GM23338 (cell line): ENCODE measurements at regions not wholly inside any gene's neighbourhood (a gene's known extent, or its start where the extent isn't known, plus 50 kb on each side); places are given as distances from the start of the nearest gene placed in this dataset.

Source experiments
- ATAC-seq: fragments of 200-7000 bp; cut with Tn5 transposase; 3 replicates; pipeline ENCODE4 v1.9.1; 2020
- DNase-seq: peaks from one replicate; pipeline ENCODE4 v3.0.0-alpha.2; 2015; ENCODE audit warnings: low spot score
- H2AFZ ChIP-seq: fragments of 200-600 bp; sonication (generic); 2 replicates; pipeline ENCODE4 v1.8.0; 2016; ENCODE audit warnings: antibody characterized with exemption, mild to moderate bottlenecking, moderate library complexity
- H3F3A ChIP-seq: fragments of 200-600 bp; sonication (generic); replicated peaks from 2 replicates; pipeline ENCODE4 v1.8.0; 2017; ENCODE audit warnings: antibody characterized with exemption, mixed run types, low read depth
- H3K27ac ChIP-seq: fragments of 200-600 bp; sonication (generic); 2 replicates; pipeline ENCODE4 v1.6.1; 2016; ENCODE audit warnings: low read depth
- H3K27me3 ChIP-seq: fragments of 200-600 bp; sonication (generic); 2 replicates; pipeline ENCODE4 v1.8.0; 2016; ENCODE audit warnings: mild to moderate bottlenecking, mixed run types, moderate library complexity; ENCODE audit not compliant: insufficient read depth
- H3K36me3 ChIP-seq: fragments of 200-600 bp; sonication (generic); 2 replicates; pipeline ENCODE4 v1.8.0; 2016; ENCODE audit warnings: mild to moderate bottlenecking; ENCODE audit not compliant: insufficient read depth
- H3K4me1 ChIP-seq: fragments of 200-600 bp; sonication (generic); 2 replicates; pipeline ENCODE4 v1.8.0; 2016; ENCODE audit warnings: mild to moderate bottlenecking, moderate library complexity; ENCODE audit not compliant: insufficient read depth
- H3K4me2 ChIP-seq: fragments of 200-600 bp; sonication (generic); 2 replicates; pipeline ENCODE4 v1.7.1; 2017; ENCODE audit warnings: mixed run types
- H3K4me3 ChIP-seq: fragments of 200-600 bp; sonication (generic); 2 replicates; pipeline ENCODE4 v1.6.1; 2016; ENCODE audit warnings: mixed run types
- H3K79me2 ChIP-seq: fragments of 200-600 bp; sonication (generic); replicated peaks from 2 replicates; pipeline ENCODE4 v1.8.0; 2017; ENCODE audit warnings: mild to moderate bottlenecking; ENCODE audit not compliant: insufficient read depth
- H3K9me2 ChIP-seq: fragments of 200-600 bp; sonication (generic); 2 replicates; pipeline ENCODE4 v1.8.0; 2017; ENCODE audit not compliant: insufficient read depth
- H4K20me1 ChIP-seq: fragments of 200-600 bp; sonication (generic); replicated peaks from 2 replicates; pipeline ENCODE4 v1.8.0; 2017; ENCODE audit warnings: mild to moderate bottlenecking; ENCODE audit not compliant: insufficient read depth
- H3K27ac Mint-ChIP-seq: 2 replicates; pipeline ENCODE4 v1.8.0; 2020; ENCODE audit warnings: inconsistent platforms, mild to moderate bottlenecking, moderate library complexity, mixed read lengths
- H3K27me3 Mint-ChIP-seq: 3 replicates; pipeline ENCODE4 v1.8.0; 2022; ENCODE audit warnings: low read depth, mild to moderate bottlenecking, moderate library complexity, mixed read lengths, inconsistent platforms; ENCODE audit not compliant: insufficient read depth, poor library complexity
- H3K36me3 Mint-ChIP-seq: 3 replicates; pipeline ENCODE4 v1.8.0; 2021; ENCODE audit warnings: low read depth, mild to moderate bottlenecking, inconsistent platforms, moderate library complexity, mixed read lengths
- H3K4me1 Mint-ChIP-seq: 3 replicates; pipeline ENCODE4 v1.8.0; 2020; ENCODE audit warnings: mild to moderate bottlenecking, inconsistent platforms, mixed read lengths
- H3K4me3 Mint-ChIP-seq: 3 replicates; pipeline ENCODE4 v1.8.0; 2021; ENCODE audit warnings: moderate library complexity, mild to moderate bottlenecking, inconsistent platforms, mixed read lengths
- H3K9me3 Mint-ChIP-seq: 3 replicates; pipeline ENCODE4 v1.8.0; 2020; ENCODE audit warnings: moderate library complexity, mild to moderate bottlenecking, inconsistent platforms, mixed read lengths
- CREB1 ChIP-seq: fragments of 250-450 bp; sonication (Bioruptor Pico); IDR thresholded peaks from 2 replicates; pipeline ENCODE4 v1.5.0; 2020; ENCODE audit warnings: low read depth, mild to moderate bottlenecking, moderate library complexity
- EZH2 ChIP-seq: fragments of 200-600 bp; sonication (generic); IDR thresholded peaks from one replicate; pipeline ENCODE4 v1.8.0; 2017; ENCODE audit warnings: antibody characterized with exemption, mild to moderate bottlenecking, low read depth; ENCODE audit not compliant: unreplicated experiment
- EZH2phosphoT487 ChIP-seq: fragments of 200-600 bp; sonication (generic); IDR thresholded peaks from one replicate; pipeline ENCODE4 v1.8.1; 2018; ENCODE audit warnings: antibody characterized with exemption; ENCODE audit not compliant: unreplicated experiment
- JUNB ChIP-seq: IDR thresholded peaks from one replicate; pipeline ENCODE4 v1.6.1; 2016; ENCODE audit warnings: antibody characterized with exemption; ENCODE audit not compliant: unreplicated experiment
- NANOG ChIP-seq: IDR thresholded peaks from 2 replicates; pipeline ENCODE4 v1.6.1; 2016; ENCODE audit warnings: antibody characterized with exemption, borderline replicate concordance
- POLR2AphosphoS5 ChIP-seq: IDR thresholded peaks from 2 replicates; pipeline ENCODE4 v1.6.1; 2016; ENCODE audit warnings: antibody characterized with exemption, low read depth
- STAT1 ChIP-seq: IDR thresholded peaks from one replicate; pipeline ENCODE4 v1.6.1; 2016; ENCODE audit warnings: antibody characterized with exemption; ENCODE audit not compliant: unreplicated experiment
- ZNF114 ChIP-seq: fragments of 250-450 bp; sonication (Bioruptor Pico); IDR thresholded peaks from 2 replicates; pipeline ENCODE4 v1.5.0; 2020; ENCODE audit warnings: mild to moderate bottlenecking, moderate library complexity
- ZNF331 ChIP-seq: fragments of 250-450 bp; sonication (Bioruptor Pico); IDR thresholded peaks from 2 replicates; pipeline ENCODE4 v1.5.0; 2020; ENCODE audit warnings: low read depth, mild to moderate bottlenecking, moderate library complexity
- TF ChIP-seq, protein P1 (sequence below): IDR thresholded peaks from 2 replicates; pipeline ENCODE4 v1.6.1; 2016; ENCODE audit warnings: antibody characterized with exemption
- TF ChIP-seq, protein P2 (sequence below): fragments of 250-450 bp; sonication (Bioruptor Pico); IDR thresholded peaks from 2 replicates; pipeline ENCODE4 v1.5.0; 2020; ENCODE audit warnings: mild to moderate bottlenecking, moderate library complexity
- TF ChIP-seq, protein P3 (sequence below), 2 experiments: fragments of 200-600 bp in 1 of 2; sonication (generic) in 1 of 2; conservative IDR thresholded peaks; 2 replicates each; pipeline versions ENCODE4 v1.5.1 to v1.6.1; 2016 to 2017; ENCODE audit warnings: antibody characterized with exemption in 2 of 2, low read depth in 2 of 2, mild to moderate bottlenecking in 2 of 2, moderate library complexity in 1 of 2
- TF ChIP-seq, protein P4 (sequence below): IDR thresholded peaks from one replicate; pipeline ENCODE4 v1.6.1; 2018; ENCODE audit warnings: antibody characterized with exemption; ENCODE audit not compliant: unreplicated experiment

DNA sequence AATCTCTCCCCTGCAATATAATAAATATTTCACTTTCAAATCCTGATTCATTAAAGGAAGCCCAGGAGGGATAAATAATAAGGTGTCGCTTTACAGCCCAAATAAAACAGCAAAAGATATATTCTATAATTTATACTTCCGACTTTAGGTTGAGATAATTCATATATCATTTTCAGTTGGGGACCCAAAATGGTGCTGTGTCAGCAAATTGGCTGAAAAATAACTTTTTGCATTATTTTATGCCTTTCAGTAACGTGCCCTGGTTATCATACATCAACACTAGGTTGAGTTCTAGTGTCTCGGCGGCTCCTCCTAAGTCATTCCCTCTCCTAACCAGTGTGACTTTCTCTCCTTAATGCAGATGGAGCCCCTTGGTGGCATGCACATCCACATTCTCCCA, 278.2 kb downstream of the NXPE2 start:
- H3K79me2 ChIP-seq, result no peaks in the 10 kb centered on the region
- H3K27ac ChIP-seq, result no peak overlapping the region
- H3K4me3 Mint-ChIP-seq, result no peak overlapping the region
- peaks cover 6% of the 10 kb centered on the region; the same call in 1 of the 2 replicates for H3K9me2 ChIP-seq
- H3K4me2 ChIP-seq, result no peak overlapping the region
- H3F3A ChIP-seq, result no peaks in the 10 kb centered on the region
- no peaks in the 10 kb centered on the region for H3K9me3 Mint-ChIP-seq
- H3K27me3 Mint-ChIP-seq, result no peaks in the 10 kb centered on the region
- H3K36me3 ChIP-seq, result no peaks in the 10 kb centered on the region
- no peaks in the 10 kb centered on the region for H3K36me3 Mint-ChIP-seq
- H3K4me1 Mint-ChIP-seq, result peaks cover 7% of the 10 kb centered on the region; the same call in 2 of the 3 replicates
- DNase-seq (no peak), ATAC-seq (no peak)
- no peaks in the 10 kb centered on the region for H3K27me3 ChIP-seq
- H2AFZ ChIP-seq, result no peak overlapping the region
- H4K20me1 ChIP-seq, result no peaks in the 10 kb centered on the region
- no peak overlapping the region for H3K4me3 ChIP-seq
- no peak overlapping the region for H3K27ac Mint-ChIP-seq
- TF ChIP-seq ZNF114, result no peak
- no peak for TF ChIP-seq EZH2
- TF ChIP-seq EZH2phosphoT487, result no peak
- TF ChIP-seq, protein P1, sequence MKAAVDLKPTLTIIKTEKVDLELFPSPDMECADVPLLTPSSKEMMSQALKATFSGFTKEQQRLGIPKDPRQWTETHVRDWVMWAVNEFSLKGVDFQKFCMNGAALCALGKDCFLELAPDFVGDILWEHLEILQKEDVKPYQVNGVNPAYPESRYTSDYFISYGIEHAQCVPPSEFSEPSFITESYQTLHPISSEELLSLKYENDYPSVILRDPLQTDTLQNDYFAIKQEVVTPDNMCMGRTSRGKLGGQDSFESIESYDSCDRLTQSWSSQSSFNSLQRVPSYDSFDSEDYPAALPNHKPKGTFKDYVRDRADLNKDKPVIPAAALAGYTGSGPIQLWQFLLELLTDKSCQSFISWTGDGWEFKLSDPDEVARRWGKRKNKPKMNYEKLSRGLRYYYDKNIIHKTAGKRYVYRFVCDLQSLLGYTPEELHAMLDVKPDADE, result no peak
- no peak for TF ChIP-seq STAT1
- TF ChIP-seq, protein P2, sequence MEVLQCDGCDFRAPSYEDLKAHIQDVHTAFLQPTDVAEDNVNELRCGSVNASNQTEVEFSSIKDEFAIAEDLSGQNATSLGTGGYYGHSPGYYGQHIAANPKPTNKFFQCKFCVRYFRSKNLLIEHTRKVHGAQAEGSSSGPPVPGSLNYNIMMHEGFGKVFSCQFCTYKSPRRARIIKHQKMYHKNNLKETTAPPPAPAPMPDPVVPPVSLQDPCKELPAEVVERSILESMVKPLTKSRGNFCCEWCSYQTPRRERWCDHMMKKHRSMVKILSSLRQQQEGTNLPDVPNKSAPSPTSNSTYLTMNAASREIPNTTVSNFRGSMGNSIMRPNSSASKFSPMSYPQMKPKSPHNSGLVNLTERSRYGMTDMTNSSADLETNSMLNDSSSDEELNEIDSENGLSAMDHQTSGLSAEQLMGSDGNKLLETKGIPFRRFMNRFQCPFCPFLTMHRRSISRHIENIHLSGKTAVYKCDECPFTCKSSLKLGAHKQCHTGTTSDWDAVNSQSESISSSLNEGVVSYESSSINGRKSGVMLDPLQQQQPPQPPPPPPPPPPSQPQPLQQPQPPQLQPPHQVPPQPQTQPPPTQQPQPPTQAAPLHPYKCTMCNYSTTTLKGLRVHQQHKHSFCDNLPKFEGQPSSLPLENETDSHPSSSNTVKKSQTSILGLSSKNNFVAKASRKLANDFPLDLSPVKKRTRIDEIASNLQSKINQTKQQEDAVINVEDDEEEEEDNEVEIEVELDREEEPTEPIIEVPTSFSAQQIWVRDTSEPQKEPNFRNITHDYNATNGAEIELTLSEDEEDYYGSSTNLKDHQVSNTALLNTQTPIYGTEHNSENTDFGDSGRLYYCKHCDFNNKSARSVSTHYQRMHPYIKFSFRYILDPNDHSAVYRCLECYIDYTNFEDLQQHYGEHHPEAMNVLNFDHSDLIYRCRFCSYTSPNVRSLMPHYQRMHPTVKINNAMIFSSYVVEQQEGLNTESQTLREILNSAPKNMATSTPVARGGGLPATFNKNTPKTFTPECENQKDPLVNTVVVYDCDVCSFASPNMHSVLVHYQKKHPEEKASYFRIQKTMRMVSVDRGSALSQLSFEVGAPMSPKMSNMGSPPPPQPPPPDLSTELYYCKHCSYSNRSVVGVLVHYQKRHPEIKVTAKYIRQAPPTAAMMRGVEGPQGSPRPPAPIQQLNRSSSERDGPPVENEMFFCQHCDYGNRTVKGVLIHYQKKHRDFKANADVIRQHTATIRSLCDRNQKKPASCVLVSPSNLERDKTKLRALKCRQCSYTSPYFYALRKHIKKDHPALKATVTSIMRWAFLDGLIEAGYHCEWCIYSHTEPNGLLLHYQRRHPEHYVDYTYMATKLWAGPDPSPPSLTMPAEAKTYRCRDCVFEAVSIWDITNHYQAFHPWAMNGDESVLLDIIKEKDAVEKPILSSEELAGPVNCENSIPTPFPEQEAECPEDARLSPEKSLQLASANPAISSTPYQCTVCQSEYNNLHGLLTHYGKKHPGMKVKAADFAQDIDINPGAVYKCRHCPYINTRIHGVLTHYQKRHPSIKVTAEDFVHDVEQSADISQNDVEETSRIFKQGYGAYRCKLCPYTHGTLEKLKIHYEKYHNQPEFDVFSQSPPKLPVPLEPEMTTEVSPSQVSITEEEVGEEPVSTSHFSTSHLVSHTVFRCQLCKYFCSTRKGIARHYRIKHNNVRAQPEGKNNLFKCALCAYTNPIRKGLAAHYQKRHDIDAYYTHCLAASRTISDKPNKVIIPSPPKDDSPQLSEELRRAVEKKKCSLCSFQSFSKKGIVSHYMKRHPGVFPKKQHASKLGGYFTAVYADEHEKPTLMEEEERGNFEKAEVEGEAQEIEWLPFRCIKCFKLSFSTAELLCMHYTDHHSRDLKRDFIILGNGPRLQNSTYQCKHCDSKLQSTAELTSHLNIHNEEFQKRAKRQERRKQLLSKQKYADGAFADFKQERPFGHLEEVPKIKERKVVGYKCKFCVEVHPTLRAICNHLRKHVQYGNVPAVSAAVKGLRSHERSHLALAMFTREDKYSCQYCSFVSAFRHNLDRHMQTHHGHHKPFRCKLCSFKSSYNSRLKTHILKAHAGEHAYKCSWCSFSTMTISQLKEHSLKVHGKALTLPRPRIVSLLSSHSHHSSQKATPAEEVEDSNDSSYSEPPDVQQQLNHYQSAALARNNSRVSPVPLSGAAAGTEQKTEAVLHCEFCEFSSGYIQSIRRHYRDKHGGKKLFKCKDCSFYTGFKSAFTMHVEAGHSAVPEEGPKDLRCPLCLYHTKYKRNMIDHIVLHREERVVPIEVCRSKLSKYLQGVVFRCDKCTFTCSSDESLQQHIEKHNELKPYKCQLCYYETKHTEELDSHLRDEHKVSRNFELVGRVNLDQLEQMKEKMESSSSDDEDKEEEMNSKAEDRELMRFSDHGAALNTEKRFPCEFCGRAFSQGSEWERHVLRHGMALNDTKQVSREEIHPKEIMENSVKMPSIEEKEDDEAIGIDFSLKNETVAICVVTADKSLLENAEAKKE (CRISPR knock-in tag), result no peak
- TF ChIP-seq, protein P3, sequence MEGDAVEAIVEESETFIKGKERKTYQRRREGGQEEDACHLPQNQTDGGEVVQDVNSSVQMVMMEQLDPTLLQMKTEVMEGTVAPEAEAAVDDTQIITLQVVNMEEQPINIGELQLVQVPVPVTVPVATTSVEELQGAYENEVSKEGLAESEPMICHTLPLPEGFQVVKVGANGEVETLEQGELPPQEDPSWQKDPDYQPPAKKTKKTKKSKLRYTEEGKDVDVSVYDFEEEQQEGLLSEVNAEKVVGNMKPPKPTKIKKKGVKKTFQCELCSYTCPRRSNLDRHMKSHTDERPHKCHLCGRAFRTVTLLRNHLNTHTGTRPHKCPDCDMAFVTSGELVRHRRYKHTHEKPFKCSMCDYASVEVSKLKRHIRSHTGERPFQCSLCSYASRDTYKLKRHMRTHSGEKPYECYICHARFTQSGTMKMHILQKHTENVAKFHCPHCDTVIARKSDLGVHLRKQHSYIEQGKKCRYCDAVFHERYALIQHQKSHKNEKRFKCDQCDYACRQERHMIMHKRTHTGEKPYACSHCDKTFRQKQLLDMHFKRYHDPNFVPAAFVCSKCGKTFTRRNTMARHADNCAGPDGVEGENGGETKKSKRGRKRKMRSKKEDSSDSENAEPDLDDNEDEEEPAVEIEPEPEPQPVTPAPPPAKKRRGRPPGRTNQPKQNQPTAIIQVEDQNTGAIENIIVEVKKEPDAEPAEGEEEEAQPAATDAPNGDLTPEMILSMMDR (conservative IDR thresholded peaks at IDR 0.05; ENCODE audit: low read depth in 2 of 2), result no peak
- no peak for TF ChIP-seq NANOG
- no peak for TF ChIP-seq POLR2AphosphoS5
- TF ChIP-seq, protein P4, sequence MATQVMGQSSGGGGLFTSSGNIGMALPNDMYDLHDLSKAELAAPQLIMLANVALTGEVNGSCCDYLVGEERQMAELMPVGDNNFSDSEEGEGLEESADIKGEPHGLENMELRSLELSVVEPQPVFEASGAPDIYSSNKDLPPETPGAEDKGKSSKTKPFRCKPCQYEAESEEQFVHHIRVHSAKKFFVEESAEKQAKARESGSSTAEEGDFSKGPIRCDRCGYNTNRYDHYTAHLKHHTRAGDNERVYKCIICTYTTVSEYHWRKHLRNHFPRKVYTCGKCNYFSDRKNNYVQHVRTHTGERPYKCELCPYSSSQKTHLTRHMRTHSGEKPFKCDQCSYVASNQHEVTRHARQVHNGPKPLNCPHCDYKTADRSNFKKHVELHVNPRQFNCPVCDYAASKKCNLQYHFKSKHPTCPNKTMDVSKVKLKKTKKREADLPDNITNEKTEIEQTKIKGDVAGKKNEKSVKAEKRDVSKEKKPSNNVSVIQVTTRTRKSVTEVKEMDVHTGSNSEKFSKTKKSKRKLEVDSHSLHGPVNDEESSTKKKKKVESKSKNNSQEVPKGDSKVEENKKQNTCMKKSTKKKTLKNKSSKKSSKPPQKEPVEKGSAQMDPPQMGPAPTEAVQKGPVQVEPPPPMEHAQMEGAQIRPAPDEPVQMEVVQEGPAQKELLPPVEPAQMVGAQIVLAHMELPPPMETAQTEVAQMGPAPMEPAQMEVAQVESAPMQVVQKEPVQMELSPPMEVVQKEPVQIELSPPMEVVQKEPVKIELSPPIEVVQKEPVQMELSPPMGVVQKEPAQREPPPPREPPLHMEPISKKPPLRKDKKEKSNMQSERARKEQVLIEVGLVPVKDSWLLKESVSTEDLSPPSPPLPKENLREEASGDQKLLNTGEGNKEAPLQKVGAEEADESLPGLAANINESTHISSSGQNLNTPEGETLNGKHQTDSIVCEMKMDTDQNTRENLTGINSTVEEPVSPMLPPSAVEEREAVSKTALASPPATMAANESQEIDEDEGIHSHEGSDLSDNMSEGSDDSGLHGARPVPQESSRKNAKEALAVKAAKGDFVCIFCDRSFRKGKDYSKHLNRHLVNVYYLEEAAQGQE, result no peak
- no peak for TF ChIP-seq ZNF331
- TF ChIP-seq CREB1, result no peak
- no peak for TF ChIP-seq JUNB
- peaks cover 4% of the 10 kb centered on the region for H3K4me1 ChIP-seq
